ENCODE measurements at regions not wholly inside any gene's neighbourhood (a gene's known extent, or its start where the extent isn't known, plus 50 kb on each side); places are given as distances from the start of the nearest gene placed in this dataset.

DNA sequence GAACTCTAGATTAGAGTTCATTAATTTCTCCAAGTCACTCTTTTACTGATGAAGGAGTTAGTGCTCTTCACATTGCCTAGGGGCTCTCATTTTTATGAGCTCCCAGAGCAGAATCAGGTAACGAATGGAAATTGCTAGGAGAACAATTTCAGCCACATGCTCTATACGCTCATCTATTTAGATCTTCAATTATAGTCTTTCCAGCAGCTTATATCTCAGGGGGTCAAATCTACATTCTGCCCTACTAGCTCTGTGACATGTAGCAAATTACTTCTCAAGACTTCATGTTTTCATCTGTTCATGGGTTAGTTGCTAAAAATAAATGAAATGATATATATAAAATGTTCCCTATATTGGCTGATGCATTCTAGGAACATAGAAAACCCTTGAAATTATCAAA is 183.6 kb downstream of the PLPP3 start:
- DNase-seq (ENCODE audit: low read depth in 3 of 3, low spot score in 1 of 3), result no peak

DNA sequence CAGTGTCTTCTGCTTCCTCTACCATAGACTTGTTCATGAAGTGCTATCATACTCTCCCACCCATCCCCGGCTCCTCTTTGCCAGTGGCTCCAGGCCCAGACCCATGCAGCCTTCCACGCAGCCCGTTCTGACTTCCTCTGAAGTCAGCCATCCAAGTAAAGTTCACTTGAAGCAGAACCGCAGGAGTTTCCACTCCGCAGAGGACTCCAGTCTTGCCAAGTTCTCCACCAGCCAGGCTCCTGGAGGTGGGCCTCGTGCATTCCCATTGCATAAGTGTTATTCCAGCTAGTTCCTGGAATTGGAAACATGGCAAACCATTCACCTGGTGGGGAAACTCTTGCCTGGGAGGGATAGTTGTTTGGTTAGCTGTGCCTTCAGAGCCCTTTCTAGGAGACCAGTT is 185.1 kb downstream of the PLPP3 start:
- no peak for DNase-seq (ENCODE audit: low read depth in 3 of 3, low spot score in 1 of 3)

DNA sequence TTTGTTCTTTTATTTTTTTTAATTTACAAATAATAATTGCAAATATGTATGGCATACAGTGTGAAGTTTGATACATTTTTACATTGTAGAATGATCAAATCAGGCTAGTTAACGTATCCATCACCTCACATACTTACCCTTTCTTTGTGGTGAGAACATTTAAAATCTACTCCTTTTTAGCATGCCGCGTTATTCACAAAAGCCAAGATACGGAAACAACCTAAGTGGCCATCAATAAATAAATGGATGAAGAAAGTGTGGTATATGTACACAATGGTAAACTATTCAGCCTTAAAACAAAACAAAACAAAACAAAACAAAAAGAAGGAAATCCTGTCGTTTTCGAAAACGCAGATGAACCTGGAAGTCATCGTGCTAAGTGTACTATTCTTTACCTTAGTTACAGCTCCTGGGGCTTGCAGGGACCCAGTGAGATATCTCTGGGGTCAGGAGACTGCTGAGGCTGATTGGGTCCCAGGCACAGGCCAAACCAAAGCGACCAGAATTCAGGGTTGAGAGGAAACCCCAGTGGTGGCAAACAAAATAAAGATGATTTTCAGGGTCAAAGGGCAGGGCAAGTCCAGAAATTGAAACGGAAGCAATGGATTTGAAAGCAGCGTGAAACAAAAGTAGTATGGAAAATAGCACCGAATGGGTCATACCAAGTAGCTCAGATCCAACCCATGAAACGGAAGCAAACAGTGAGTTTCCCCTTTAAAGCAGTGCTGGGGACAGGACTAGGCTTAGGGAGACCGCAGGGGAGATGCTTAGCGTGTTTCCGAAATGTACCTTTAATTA is 188.2 kb downstream of the PLPP3 start:
- DNase-seq (ENCODE audit: low read depth in 3 of 3, low spot score in 1 of 3), result no peak

DNA sequence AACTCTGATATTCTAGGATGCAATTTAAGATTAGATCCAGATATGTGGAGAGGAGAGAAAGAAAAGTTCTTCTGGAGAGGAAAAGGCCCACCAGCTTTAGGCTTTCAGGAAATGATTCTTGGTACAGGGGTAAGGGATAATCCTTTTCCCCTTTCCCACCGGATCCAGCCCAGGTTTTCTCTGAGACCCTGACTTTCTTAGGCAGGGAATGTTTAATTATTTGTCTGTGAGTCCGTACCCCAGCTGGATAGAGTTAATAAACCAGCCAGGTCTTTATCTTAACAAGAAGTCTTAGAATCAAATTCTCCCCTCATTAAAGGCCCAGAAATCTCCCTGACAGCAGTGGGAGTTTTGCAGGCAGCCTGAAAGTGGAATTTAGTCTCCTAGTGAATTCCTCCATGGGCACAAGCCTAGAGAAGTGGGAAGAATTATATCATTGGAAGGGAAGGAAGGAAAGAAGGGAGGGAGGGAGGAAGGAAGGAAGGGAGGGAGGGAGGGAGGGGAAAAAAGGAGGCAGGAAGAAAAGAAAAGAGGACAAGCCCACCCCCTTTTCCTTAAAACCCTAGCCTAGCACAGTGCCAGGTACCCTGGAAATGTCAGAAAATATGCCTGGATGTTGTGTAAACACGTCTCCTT is 189.0 kb downstream of the PLPP3 start:
- DNase-seq (ENCODE audit: low read depth in 3 of 3, low spot score in 1 of 3), result no peak

DNA sequence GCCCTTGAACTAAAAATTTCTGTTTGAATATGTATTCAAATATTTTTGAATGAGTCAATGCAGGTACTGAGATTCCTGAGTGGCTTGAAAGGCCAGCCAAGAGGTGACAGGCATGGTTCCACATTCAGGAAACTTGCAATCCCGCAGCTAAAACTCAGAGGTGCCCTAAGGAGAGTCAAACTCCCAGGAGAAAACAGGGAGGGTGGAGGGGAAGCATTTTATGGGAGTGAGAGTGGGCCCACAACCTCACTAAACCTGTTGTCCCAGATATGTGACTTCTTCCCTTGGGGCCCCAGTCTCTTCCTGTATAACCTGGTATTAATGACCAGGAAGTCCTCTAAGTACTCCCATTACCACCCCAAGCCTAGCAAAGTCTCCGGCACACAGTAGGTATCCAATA is 189.6 kb downstream of the PLPP3 start:
- DNase-seq (ENCODE audit: low read depth in 3 of 3, low spot score in 1 of 3), result no peak

DNA sequence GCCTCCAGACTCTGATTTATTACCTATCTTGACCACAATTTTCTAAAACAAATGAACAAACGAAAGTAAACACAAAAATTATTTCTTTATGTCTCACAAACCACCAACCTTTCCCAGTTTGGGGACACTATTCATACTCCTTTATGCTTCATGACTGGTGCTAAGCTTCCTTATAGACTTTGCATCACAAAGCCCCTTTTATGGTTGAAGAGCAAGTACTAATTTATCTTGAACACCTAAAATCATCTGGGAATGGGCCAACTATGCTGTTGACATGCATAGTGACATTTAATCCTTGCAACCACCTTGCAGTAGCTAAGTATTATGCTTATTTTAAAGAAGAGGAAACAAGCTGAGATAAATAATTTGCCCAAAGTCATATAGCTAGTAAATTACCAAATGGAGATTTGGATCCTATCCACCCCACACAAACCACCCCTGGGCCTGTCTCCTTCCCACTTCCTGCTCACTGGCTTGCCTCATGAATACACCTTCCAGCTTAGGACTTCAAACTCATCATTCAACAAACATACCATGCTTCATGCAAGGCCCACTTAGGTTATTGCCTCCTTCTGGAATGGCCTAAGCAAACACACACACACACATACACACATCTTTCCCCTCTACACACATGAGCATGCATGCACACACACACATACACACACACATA is 192.2 kb downstream of the PLPP3 start:
- DNase-seq (ENCODE audit: low read depth in 3 of 3, low spot score in 1 of 3), result no peak

DNA sequence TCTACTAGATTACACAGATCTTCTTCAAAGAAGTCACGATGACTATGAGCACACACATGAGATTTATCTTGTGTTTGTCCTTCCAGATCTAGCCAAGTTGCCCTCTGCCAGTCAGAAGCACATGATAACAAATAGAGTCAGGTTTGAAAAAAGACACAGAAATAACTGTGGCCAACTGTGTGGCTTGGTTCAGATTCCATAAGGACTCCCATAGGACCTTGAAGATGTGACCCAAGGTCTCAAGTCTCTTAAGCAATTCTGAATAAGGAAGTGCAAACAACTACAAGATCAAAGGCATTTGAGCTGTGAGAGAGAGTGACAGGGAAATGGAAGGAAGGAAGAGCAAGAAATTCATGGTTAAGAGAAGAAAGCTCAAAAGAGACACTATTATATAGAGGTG is 194.0 kb downstream of the PLPP3 start:
- no peak for DNase-seq (ENCODE audit: low read depth in 3 of 3, low spot score in 1 of 3)

DNA sequence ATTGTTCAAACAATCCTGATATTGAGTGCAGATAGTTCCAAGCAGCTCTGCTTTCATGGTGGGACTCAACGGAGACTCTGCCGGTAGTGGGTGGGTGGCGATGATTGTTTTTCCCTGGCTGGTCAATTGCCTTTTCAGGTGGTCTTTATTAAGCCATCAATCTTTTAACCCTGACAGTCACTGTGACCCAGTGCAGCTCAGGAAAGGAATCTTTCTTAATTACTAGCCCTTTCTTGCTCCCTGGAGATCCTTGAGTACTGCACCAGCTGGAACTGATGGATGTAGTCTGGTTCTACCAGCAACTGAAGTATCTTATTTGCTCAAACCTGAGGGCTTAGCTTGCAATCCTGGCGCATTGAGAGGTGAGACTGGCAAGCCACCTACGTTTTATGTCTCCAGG is 196.4 kb downstream of the PLPP3 start:
- no peak for DNase-seq (ENCODE audit: low read depth in 3 of 3, low spot score in 1 of 3)

DNA sequence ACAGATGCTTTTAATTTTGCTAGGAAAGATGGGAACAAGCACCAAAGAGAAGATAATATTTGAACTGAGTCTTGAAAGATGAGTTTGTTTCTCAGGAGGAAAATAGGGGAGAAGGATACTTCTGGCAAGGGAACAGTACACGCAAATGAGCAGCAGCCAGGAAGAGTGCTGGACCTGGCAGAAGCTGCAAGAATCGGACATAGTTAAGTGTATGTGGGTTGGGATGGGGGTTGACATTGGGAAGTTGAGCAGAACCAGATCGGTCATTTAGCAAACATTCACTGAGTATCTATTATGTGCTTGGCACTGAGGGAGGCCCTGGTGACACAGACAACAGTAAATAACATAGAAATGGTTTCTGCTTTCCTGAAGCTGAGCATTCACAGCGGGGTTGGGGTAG is 198.8 kb downstream of the PLPP3 start:
- no peak for DNase-seq (ENCODE audit: low read depth in 3 of 3, low spot score in 1 of 3)

DNA sequence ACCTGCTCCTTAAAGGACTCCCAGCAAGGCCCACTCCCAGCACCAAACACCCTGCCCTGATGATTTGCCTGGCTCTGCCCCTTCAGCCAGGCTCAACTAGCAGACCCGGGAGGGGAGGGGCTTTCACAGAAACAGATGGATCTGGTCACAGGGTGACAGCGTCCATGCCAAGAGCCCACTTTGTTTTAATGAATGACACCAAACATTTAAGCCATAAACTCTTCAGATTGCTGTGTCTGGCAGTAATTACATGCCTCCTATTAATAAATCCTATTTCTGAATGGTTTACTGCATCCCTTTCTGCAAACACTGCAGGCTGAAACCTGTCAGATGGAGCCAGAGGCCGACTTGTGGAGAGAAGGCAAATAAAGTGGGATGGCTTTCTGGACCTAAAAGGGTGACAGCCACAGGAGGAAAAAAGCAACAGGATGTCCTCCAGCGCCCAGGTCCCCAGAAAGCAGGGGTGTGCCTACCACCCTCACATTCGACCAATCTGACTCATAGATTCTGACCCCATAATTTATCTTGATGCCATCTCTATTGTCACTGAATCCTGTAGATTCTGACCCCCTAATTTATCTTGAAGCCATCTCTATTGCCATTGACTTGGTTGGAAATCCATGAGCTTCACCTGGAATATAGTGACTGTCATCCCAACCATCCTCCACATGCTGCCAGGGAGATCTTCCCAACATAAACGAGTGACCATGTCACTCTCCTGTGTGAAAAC is 200.9 kb downstream of the PLPP3 start:
- DNase-seq (ENCODE audit: low read depth in 3 of 3, low spot score in 1 of 3), result no peak

DNA sequence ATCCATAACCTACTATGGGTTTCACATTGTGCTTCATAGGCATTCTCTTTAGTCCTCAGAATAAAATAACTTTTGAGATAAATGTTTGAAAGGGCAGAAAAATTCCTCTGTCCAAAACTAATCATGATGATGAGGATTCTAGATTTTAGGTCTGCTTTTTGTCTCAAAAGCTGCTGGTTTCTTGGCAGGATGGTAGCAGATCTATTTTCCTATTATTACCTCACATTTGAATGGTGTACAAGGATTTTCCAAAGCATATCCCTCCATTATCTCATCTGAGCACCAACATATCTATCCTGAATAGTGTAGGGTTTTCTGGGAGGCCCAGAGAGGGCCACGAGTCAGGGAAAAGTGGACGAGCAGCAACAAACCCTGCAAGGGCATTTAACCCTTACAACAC is 201.9 kb downstream of the PLPP3 start:
- no peak for DNase-seq (ENCODE audit: low read depth in 3 of 3, low spot score in 1 of 3)

DNA sequence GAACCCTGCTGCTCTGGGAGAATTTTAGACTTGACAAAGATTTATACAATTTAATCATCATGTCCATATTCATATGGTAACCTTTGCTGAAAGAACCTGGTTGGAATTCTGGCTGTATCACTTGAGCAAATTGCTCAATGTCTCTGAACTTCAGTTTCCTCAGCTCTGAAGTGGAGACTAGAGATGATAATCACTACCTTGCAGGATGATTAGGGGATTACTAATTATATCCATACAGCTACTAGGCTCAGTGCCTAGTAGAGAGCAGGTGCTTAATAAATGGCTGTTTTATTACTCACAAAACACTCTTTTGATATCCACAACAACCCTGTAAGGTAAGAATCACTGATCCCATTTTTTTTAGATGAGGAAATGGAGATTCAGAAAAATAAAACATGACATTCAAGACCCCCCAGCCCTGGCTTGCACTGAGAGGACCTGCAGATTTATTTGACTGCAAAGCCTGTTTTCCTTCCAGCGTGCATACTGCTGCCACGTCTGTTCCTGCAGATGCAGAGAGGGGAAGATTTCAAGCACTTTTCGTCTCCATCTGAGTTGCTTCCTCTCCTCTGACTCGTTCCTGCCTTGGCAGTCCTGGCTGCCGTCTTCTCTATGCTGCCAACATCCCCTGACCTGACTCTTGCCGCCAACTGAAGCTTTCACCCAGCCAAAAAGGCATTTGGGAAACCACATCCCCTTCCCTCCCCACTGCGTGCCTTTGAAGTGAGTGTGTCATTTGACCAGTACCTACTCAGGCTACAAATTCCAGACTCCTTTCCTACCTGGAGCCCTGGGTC is 203.0 kb downstream of the PLPP3 start:
- no peak for DNase-seq (ENCODE audit: low read depth in 3 of 3, low spot score in 1 of 3)

DNA sequence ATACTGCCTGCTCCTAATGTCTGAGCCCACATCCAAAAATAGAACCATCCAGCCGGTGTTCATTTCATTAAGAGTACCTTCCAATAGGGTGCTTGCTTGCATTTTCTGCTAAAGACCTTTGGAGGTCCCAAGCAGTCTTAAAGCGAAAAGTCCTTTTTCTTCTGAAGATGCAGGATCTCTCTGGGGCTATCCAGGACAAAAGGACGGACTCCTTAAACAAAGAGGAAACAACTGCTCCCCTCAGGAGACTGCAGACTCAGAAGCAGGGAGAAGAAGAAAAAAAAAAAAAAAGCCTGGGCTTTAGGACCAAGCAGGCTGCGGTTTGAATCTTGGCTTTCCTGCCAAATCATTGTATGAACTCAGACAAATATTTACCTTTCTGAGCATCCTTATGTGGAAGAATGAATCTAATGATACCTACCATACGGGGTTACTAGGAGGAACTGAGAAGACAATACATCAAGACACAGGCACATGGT is 204.0 kb downstream of the PLPP3 start:
- no peak for DNase-seq (ENCODE audit: low read depth in 3 of 3, low spot score in 1 of 3)

DNA sequence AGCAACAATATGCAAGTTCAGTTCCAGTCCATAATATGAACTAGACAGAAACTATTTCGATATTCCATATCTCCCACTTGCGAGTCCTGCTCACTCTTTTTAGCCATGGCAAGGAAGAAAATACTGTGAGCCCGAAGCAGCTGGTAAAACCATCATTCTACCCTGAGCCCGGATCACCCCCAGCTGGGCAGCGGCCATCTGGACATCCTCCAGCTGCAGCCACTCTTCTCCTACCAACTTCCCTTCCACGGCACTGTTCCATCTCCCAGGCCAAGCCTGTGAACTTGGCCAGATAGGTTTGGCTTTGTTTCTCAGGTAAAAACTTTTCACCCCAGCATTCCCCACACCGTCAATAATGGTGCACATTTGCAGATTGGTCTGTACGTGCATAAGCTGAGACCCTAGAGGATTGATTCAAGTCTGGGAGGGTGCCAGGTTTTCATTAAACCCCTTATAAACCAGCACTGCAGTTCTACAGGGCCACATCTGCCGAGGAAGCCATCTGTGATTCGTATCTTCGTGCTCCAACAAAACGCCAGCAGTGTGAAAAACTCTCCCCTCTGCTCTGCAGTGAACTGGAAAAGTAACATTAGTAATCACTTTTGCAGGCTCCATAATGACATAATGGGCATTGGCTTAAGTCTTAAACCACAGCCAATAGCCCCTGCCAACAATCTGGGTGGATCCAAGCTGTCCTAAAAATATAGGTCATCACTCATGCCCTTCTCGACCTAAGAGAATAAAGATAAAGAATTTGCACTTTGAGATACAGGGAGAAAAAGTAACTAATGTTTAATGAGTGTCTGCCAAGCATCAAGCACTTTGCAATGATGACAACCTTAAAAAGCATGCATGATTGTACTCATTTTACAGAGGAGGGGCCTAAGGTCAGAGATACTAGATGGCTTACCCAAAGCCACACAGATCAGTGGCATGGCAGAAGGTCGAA is 205.1 kb downstream of the PLPP3 start:
- no peak for DNase-seq (ENCODE audit: low read depth in 3 of 3, low spot score in 1 of 3)

DNA sequence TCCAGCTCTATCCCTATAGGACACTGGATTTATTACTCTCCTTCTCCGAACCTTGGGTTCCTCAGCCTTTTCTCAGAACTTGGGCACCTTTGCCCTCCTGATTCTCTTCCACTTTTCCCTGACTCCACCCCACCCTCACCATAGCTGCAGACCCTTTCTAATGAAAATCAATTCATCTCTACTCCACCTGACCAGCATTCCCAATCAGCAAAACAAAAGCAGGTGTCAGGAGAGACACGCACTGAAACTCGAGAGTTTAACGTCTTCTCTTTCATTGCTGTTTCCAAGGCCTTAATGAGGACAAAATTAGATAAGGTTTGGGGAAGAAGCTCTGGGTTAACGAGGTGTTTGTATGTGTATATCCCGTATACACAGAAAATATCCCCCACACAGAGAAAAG is 208.8 kb downstream of the PLPP3 start:
- DNase-seq (ENCODE audit: low read depth in 3 of 3, low spot score in 1 of 3), result no peak

DNA sequence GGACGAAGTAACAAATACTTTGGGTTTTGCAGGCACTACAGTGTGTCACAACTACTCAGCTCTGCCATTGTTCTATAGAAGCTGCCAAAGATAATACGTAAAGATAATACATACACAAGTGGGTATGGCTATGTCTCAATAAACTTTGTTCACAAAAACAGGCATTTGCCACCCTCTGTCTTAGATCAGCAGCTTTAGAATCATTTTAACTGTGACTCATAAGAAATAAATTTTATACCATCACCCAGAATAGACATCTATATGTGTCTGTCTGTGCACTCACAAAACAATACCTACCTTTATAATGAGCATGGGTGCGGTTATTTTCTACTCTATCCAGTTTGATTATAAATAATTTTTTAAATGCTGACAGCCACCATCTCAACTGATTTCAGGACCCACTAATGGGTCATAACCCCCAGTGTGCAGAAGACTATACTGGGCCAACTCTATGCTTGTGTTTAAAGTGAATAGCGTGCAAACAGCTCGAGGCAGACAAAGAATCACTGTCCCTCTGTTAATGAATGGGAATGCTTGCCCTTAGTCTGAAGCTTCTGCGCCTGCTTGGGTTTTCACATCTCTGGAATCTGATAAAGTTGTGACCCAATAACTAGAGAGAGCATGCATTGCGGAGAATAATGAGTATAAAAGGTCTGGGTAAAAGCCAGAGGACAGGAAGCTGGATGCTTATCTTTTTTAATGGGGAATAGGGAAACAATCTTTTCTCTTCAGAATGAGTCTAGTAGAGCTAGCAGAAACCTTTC is 216.2 kb downstream of the PLPP3 start:
- no peak for DNase-seq (ENCODE audit: low read depth in 3 of 3, low spot score in 1 of 3)

DNA sequence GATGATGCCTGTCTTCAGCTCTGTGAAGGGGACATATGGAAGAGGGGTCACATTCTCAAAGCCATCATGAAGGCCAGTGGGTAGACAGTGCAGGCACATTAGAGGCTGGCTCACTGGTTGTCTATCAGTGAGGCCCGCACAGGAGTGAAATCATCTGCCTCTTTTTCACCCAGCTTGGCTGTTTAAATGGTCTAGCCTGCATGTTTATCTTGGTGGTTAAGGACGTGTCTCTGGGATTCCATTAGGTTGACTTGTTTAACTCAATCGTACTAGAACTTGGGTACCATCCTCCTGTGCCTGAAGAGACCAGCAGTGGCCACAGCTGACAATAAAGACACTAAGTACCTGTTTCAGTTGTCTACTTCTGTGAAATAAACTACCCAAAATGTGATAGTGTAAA is 219.3 kb downstream of the PLPP3 start:
- no peak for DNase-seq (ENCODE audit: low read depth in 3 of 3, low spot score in 1 of 3)

DNA sequence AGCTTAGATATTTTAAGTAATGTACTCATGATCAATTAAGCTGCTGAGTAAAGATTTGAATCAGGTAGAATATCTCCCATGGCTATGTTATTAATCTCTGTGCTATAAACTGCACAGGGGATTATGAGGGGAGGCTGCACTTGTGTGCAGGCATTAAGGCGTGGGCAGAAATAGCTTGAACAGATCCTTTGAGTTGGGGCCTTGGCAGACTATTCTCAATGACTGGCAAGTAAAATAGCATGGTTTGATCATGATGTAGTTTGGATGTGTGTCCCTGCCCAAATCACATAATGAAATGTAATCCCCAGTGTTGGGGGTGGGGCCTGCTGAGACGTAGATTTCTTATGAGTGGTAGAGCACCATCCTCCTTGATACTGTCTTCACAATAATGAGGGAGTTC is 220.3 kb downstream of the PLPP3 start:
- no peak for DNase-seq (ENCODE audit: low read depth in 3 of 3, low spot score in 1 of 3)

Measured in stimulated activated CD4-positive, alpha-beta T cell treated with anti-CD3 and anti-CD28 coated beads, TNF-alpha, amount 100 ng/mL, for 1 hour (primary cell).